Urothelium cell line (cell line): ENCODE measurements at regions not wholly inside any gene's neighbourhood (a gene's known extent, or its start where the extent isn't known, plus 50 kb on each side); places are given as distances from the start of the nearest gene placed in this dataset.
"Not testable (repeated sequence)": the region's sequence is repeated elsewhere in the genome, so short reads cannot be mapped to it uniquely, and the experiment has no call there.

Source experiments
- DNase-seq: peaks from one replicate; pipeline ENCODE4 v3.0.0; 2011; ENCODE audit warnings: low spot score, mixed read lengths
- FAIRE-seq: peaks from 2 replicates; lab custom pipeline; 2011; peaks lifted over from hg19 to GRCh38; lab: Jason Lieb, UNC

- DNase-seq: no peak
Measured at GRCh38 chr1:182262425-182262824, 129.2 kb downstream of the GLUL start.

GRCh38 chr1:182261655-182262054 is 129.9 kb downstream of the GLUL start:
- FAIRE-seq (no peak), DNase-seq (no peak)

More at GRCh38 chr1:182262425-182262824, 129.2 kb downstream of the GLUL start:
- FAIRE-seq: no peak

DNA sequence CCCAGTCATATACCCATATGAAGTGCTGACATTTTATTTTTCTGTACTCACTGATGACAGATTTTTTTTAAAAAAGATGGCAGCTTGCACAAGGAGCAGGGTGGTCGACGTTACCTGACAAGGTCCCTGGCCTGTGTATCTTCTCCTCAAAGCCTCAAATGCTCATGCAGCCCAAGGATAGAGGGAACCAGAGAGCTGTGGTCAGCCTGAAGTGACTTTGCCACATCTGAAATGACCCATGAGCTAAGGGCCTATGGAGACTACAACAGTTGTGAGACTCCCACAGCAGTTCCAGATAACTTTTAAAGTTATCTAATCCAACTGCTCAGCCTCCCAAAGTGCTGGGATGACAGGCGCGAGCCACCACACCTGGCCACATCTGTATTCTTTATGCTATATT is 131.1 kb downstream of the GLUL start:
- no peak for FAIRE-seq
- no peak for DNase-seq

GRCh38 chr1:182259968-182260367 is 131.6 kb downstream of the GLUL start:
- FAIRE-seq (no peak), DNase-seq (no peak)

DNA sequence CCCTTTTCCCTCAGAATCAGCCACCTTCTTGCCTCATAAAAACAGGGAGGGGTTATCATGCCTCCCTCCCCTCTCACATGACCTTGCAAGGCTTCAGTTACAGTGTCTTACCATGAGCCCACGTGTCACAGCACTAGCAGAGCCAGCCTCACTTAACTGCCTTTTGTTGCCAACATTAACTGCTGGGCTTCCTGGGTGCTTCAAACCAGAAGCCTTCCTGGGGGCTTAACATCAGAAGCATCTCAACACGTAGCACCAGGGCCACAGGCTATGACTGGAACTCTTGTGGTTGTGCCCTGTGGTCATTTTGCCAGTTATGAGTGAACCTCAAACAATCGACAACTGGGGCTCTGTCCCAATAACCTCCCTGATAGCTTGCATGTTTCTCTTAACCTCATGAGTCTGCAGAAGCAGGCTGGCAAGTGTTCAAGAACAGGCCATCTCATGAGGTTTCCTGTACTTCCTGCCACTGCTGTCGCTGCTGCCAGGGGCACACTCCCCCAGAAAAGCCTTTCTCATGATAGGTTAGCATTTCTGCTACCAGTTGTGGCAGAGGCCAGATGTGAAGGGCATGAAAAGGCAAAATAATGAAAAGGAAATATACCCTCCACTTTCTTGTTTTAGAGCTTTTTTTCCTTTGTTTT is 132.2 kb downstream of the GLUL start:
- peak; percentile 51 for DNase-seq
- no peak for FAIRE-seq

GRCh38 chr1:182257369-182258063 is 134.1 kb downstream of the GLUL start:
- DNase-seq (no peak), FAIRE-seq (no peak)

- FAIRE-seq (no peak), DNase-seq (no peak)
Measured at GRCh38 chr1:182256931-182257330, 134.7 kb downstream of the GLUL start.

DNA sequence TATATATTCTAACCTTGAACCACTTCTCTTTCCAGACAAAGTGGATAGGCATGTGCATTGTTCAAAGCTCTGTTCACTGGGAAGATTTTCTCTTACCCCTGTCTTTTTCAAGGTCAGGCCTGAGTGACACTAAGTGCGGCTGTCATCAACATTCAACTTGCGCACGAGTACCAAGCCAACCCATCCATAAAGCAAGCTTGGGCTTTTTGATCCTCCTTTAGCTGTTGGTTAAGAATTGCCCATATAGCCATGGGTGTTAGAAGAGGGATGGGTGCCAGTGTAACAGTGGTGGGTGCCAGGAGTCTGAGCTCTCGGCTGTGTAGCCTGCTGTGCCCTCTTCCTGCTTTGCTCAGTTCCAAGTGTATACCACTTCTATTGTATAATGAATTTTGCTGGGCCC is 136.1 kb downstream of the GLUL start:
- no peak for FAIRE-seq
- DNase-seq: no peak

DNA sequence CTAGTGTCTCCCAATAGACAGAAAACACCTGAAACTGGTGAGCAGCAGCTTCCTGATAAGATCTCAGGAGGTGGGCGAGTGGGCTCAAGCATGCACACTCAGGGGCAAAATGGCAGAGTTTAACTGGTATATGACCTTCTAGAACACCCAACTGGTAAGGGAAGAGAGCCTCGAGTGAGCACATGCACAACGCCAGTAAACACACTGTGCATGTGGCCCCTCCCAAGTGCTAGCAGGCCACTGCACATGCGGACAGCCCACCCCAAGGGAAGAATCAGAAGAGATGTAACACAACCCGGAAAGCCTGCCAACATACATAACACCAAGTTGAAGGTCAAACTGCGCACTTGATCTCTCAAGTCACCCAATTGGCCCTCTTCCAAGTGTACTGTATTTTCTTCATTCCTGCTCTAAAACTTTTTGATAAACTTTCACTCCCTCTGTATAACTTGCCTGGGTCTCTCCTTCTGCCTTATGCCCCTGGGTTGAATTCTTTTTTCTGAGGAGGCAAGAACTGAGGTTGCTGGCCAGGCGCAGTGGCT is 138.2 kb downstream of the GLUL start:
- FAIRE-seq (no peak), DNase-seq (no peak)

GRCh38 chr1:182251561-182251960 is 140.0 kb downstream of the GLUL start:
- DNase-seq: no peak
- no peak for FAIRE-seq

- DNase-seq (no peak), FAIRE-seq (no peak)
Measured at GRCh38 chr1:182249201-182249676, 142.4 kb downstream of the GLUL start.

GRCh38 chr1:182248721-182249120 is 142.9 kb downstream of the GLUL start:
- no peak for DNase-seq
- FAIRE-seq: no peak

GRCh38 chr1:182247813-182248212 is 143.8 kb downstream of the GLUL start:
- DNase-seq, FAIRE-seq: not testable (repeated sequence)

DNA sequence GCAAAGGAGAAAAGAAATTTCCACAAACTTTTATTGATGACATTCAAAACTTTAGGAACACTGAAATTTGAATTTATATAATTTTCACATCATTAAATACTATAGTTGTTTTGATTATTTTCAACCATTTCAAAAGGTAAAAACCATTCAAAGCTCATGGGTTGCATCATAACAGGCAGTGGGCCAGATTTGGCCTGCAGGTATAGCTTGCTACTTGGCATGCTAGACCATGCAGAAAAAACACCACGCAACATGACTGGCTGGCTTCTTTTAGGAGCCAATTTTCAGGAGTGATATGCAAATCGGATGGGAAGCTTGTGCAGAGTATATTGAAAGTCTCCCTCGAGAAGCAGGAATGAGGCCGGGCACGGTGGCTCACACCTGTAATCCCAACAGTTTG is 144.8 kb downstream of the GLUL start:
- FAIRE-seq: no peak

DNA sequence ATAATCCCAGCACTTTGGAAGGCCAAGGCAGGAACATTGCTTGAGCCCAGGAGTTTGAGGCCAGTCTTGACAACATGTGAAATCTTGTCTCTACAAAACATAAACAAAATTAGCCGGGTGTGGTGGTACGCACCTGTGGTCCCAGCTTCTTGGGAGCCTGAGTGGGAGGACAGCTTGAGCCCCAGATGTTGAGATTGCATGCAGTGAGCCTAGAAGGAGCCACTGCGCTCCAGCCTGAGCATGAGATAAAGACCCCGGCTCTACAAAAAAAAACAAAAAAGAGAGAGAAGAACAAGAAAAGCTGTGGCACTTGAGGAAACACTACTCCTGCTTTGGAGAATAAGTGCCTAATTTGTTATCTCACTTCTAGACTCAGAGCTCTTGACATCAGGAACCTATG is 146.6 kb downstream of the GLUL start:
- no peak for DNase-seq
- no peak for FAIRE-seq

More for the DNA sequence above, 144.8 kb downstream of the GLUL start:
- DNase-seq: no peak

GRCh38 chr1:182244451-182244850 is 147.1 kb downstream of the GLUL start:
- no peak for DNase-seq
- FAIRE-seq: no peak

GRCh38 chr1:182242641-182243040 is 148.9 kb downstream of the GLUL start:
- FAIRE-seq (no peak), DNase-seq (no peak)

DNA sequence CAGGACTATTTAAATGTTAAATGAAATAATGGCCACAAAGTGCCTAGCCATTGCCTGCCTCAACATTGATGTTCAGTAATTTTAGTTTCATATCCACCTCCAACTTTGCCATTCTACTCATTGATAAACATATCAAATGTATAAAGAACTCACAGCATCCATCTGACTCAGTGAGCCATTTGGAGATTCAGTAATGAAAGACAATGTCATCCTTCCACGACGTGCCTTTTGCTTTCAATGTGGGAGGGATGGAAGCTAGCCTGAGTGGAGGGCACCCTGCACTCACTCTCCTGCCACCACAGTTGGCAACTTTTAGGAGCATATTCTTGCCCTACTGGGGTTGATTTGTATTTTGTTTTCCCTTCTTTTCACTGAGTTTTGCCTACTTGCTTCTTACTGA is 151.5 kb downstream of the GLUL start:
- no peak for DNase-seq
- FAIRE-seq: no peak

- no peak for FAIRE-seq
Measured at GRCh38 chr1:182238421-182238820, 153.2 kb downstream of the GLUL start.

DNA sequence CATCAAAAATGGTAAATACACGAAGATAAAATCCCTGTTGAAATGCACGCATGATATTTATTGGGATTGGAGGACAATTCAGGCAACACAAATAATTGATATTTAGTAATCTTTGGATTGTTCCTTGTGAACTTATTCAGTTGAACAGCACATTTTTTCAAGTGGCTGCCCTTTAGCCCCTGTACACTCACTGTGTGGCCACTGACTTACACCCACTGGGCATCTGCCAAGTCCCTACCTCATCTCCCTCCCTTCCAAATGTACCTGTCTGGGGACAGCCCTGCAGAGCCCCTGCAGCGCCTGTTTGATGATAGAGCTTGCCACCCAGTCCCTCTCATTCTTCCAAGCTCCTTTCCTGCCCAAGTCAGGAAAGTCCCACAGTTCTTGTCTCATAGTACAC is 154.3 kb downstream of the GLUL start:
- FAIRE-seq (no peak), DNase-seq (no peak)

More at GRCh38 chr1:182238421-182238820, 153.2 kb downstream of the GLUL start:
- no peak for DNase-seq

DNA sequence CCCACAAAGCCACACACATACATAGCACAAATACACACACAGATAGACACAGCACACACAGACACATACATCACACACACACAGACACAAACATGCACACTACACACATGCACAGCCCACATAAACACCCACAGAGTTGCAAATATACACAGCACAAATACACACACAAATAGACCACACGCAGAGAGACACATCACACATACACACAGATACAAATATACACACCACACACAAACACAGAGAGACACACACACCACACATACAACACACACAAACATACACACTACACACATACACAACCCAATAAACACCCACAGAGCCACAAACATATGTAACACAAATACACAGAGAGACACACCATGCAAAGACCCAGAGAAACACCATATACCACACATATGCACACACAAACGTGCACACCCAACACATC is 154.9 kb downstream of the GLUL start:
- no peak for FAIRE-seq
- DNase-seq: no peak
